ENCODE measurements at regions not wholly inside any gene's neighbourhood (a gene's known extent, or its start where the extent isn't known, plus 50 kb on each side); places are given as distances from the start of the nearest gene placed in this dataset.

DNA sequence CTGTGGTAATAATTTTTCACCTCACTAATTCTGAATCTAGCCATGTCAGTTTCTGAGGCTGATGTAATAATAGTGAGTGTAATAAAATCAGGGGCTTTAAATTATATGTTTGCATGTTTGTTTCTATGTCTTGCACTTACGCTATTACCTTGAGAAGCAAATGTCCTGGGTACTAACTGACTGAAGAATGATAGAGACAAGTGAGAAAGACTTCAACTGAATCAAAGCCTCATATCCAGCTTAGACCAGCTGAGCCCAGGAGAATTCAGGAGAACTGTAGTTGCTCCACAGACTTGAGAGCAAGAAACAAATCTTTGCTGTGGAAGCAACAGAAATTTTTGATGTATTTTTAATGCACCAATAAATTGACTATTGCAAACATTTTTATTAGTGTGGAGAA, 162.8 kb downstream of the MANEA start:
- Mint-ChIP-seq H3K27ac (no peak overlapping the region), H3K4me1 (peaks cover 0 to 3% of the 10 kb centered on the region in 2 experiments; a peak in 1 of 4 replicates), H3K9me3 (no peaks in the 10 kb centered on the region), H3K27me3 (ENCODE audit: low read depth) (no peaks in the 10 kb centered on the region), H3K4me3 (no peak overlapping the region), H3K36me3 (ENCODE audit: insufficient read depth in 1 of 3, low read depth in 3 of 3) (no peaks in the 10 kb centered on the region)
- H2AFZ ChIP-seq (ENCODE audit: low read length): no peak overlapping the region
- H4K91ac ChIP-seq (ENCODE audit: insufficient read length, low read depth, low read length): no peak overlapping the region
- H2BK15ac ChIP-seq (ENCODE audit: low read depth, low read length): no peak overlapping the region
- no peaks in the 10 kb centered on the region for H3K27me3 ChIP-seq (ENCODE audit: insufficient read depth, low read length)
- H3K79me1 ChIP-seq (ENCODE audit: insufficient read depth, low read depth, low read length, poor library complexity, severe bottlenecking): no peaks in the 10 kb centered on the region
- H2AK5ac ChIP-seq (ENCODE audit: insufficient read length, low read length): no peak overlapping the region
- H2BK5ac ChIP-seq (ENCODE audit: insufficient read length, low read length): no peak overlapping the region
- H3K9ac ChIP-seq (ENCODE audit: extremely low read depth, insufficient read length, low read length): no peak overlapping the region
- H3K14ac ChIP-seq (ENCODE audit: insufficient read depth, low read length): no peak overlapping the region
- H3K4ac ChIP-seq (ENCODE audit: low read depth, low read length): no peak overlapping the region
- no peak overlapping the region for H2BK20ac ChIP-seq (ENCODE audit: low read depth, low read length, poor library complexity, severe bottlenecking)
- TF ChIP-seq, protein P1, sequence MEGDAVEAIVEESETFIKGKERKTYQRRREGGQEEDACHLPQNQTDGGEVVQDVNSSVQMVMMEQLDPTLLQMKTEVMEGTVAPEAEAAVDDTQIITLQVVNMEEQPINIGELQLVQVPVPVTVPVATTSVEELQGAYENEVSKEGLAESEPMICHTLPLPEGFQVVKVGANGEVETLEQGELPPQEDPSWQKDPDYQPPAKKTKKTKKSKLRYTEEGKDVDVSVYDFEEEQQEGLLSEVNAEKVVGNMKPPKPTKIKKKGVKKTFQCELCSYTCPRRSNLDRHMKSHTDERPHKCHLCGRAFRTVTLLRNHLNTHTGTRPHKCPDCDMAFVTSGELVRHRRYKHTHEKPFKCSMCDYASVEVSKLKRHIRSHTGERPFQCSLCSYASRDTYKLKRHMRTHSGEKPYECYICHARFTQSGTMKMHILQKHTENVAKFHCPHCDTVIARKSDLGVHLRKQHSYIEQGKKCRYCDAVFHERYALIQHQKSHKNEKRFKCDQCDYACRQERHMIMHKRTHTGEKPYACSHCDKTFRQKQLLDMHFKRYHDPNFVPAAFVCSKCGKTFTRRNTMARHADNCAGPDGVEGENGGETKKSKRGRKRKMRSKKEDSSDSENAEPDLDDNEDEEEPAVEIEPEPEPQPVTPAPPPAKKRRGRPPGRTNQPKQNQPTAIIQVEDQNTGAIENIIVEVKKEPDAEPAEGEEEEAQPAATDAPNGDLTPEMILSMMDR (conservative IDR thresholded peaks at IDR 0.05): no peak
- DNase-seq: no peak
- H4K8ac ChIP-seq (replicated peaks; ENCODE audit: insufficient read length, low read depth, low read length): no peak overlapping the region
- no peaks in the 10 kb centered on the region for H3K4me1 ChIP-seq (ENCODE audit: insufficient read depth, low read length)
- no peaks in the 10 kb centered on the region for H3K9me3 ChIP-seq (ENCODE audit: control insufficient read depth, low read depth, low read length)
- no peak overlapping the region for H4K5ac ChIP-seq (ENCODE audit: insufficient read length, low read depth, low read length)
- H2BK120ac ChIP-seq (ENCODE audit: low read depth, low read length, poor library complexity, severe bottlenecking): no peak overlapping the region
- WGBS (ENCODE audit: extremely low coverage, insufficient read length, low lambda C conversion rate): no CpG with 5 or more reads among the region's 1 CpG
- no peak overlapping the region for H3K4me2 ChIP-seq (ENCODE audit: insufficient read depth, insufficient read length, low read length)
- no peaks in the 10 kb centered on the region for H3K23me2 ChIP-seq (ENCODE audit: insufficient read length, low read depth, low read length, poor library complexity, severe bottlenecking)
- H2BK12ac ChIP-seq (ENCODE audit: insufficient read length, low read depth, low read length): no peak overlapping the region
- H3K23ac ChIP-seq (ENCODE audit: insufficient read length, low read depth, low read length): no peak overlapping the region
- H3K27ac ChIP-seq (ENCODE audit: insufficient read length, low read depth, low read length): no peak overlapping the region
- no peaks in the 10 kb centered on the region for H4K20me1 ChIP-seq (ENCODE audit: control insufficient read depth, insufficient read depth, insufficient read length)
- no peaks in the 10 kb centered on the region for H3K79me2 ChIP-seq (ENCODE audit: insufficient read depth, low read length)
- no peak overlapping the region for H3K56ac ChIP-seq (ENCODE audit: insufficient read length, low read depth, low read length)
- no peak overlapping the region for H3K18ac ChIP-seq (ENCODE audit: insufficient read length, low read depth, low read length)
- H3T11ph ChIP-seq (ENCODE audit: low read length): no peak overlapping the region
